IMR-90 (cell line): ENCODE measurements at regions not wholly inside any gene's neighbourhood (a gene's known extent, or its start where the extent isn't known, plus 50 kb on each side); places are given as distances from the start of the nearest gene placed in this dataset.

ENCODE experiments used
- ATAC-seq: fragments of 200-7000 bp; cut with Tn5 transposase; 2 replicates; pipeline ENCODE4 v1.9.1; 2020; ENCODE audit warnings: low read depth, mild to moderate bottlenecking, moderate library complexity
- BruUV-seq: library from RNA; stranded (reverse); fragments of 400-500 nt; replicated peaks from 2 replicates; lab custom pipeline; 2021; lab: Mats Ljungman, UMichigan
- CTCF ChIA-PET: fragments of 300-600 bp; formaldehyde crosslinking; extraction: SDS; loops from one replicate; lab custom pipeline; 2021; ENCODE audit warnings: antibody characterized with exemption; lab: Yijun Ruan, JAX
- POLR2A ChIA-PET: fragments of 300-600 bp; sonication (Branson Sonifier 250); formaldehyde crosslinking; loops from one replicate; lab custom pipeline; 2022; ENCODE audit warnings: antibody characterized with exemption; ENCODE audit not compliant: unreplicated experiment; lab: Charles Lee
- DNase-seq: peaks from one replicate; pipeline ENCODE4 v3.0.0; 2013
- H2AFZ ChIP-seq: replicated peaks from 2 replicates; pipeline ENCODE3; 2013; ENCODE audit warnings: low read length, mild to moderate bottlenecking; ENCODE audit not compliant: poor library complexity
- H2AK5ac ChIP-seq: 2 replicates; pipeline ENCODE4 v1.6.1; 2013; ENCODE audit warnings: low read depth, low read length, inconsistent platforms
- H2AK9ac ChIP-seq: replicated peaks from 2 replicates; pipeline ENCODE3; 2013; ENCODE audit warnings: mild to moderate bottlenecking, low read depth, low read length, moderate library complexity; ENCODE audit not compliant: poor library complexity
- H2BK120ac ChIP-seq: 2 replicates; pipeline ENCODE4 v1.6.1; 2013; ENCODE audit warnings: low read depth, low read length, inconsistent platforms
- H2BK15ac ChIP-seq: 3 replicates; pipeline ENCODE4 v1.6.1; 2013; ENCODE audit warnings: low read depth, low read length, inconsistent platforms
- H2BK20ac ChIP-seq: 2 replicates; pipeline ENCODE4 v1.6.1; 2013; ENCODE audit warnings: low read depth, mild to moderate bottlenecking, inconsistent platforms, low read length, moderate library complexity
- H2BK5ac ChIP-seq: 2 replicates; pipeline ENCODE4 v1.6.1; 2013; ENCODE audit warnings: mild to moderate bottlenecking, low read depth, low read length, inconsistent platforms; ENCODE audit not compliant: poor library complexity, severe bottlenecking
- H3K14ac ChIP-seq: replicated peaks from 2 replicates; pipeline ENCODE4 v1.6.1; 2013; ENCODE audit warnings: low read depth, low read length, inconsistent platforms
- H3K18ac ChIP-seq: 2 replicates; pipeline ENCODE4 v1.6.1; 2013; ENCODE audit warnings: low read depth, low read length, control low read depth
- H3K23ac ChIP-seq: 2 replicates; pipeline ENCODE4 v1.6.1; 2013; ENCODE audit warnings: low read depth, low read length, inconsistent platforms
- H3K27ac ChIP-seq: 2 replicates; pipeline ENCODE4 v1.5.1; 2013; ENCODE audit warnings: mild to moderate bottlenecking, control low read depth, low read length; ENCODE audit not compliant: insufficient read depth
- H3K27me3 ChIP-seq: 2 replicates; pipeline ENCODE4 v1.6.1; 2013; ENCODE audit warnings: low read length; ENCODE audit not compliant: control insufficient read depth, insufficient read depth
- H3K36me3 ChIP-seq: 2 replicates; pipeline ENCODE4 v1.6.1; 2013; ENCODE audit warnings: low read length, mixed read lengths; ENCODE audit not compliant: control insufficient read depth, insufficient read depth
- H3K4ac ChIP-seq: 2 replicates; pipeline ENCODE4 v1.6.1; 2013; ENCODE audit warnings: low read depth, low read length, inconsistent platforms
- H3K4me1 ChIP-seq: 2 replicates; pipeline ENCODE4 v1.6.1; 2013; ENCODE audit warnings: low read length, mixed read lengths; ENCODE audit not compliant: control insufficient read depth, insufficient read depth
- H3K4me2 ChIP-seq: 2 replicates; pipeline ENCODE4 v1.6.1; 2013; ENCODE audit warnings: low read depth, mild to moderate bottlenecking, control low read depth, low read length, moderate library complexity
- H3K4me3 ChIP-seq: 2 replicates; pipeline ENCODE4 v1.5.1; 2013; ENCODE audit warnings: low read depth, mild to moderate bottlenecking, control low read depth, low read length, moderate library complexity; ENCODE audit not compliant: insufficient read depth
- H3K56ac ChIP-seq: 2 replicates; pipeline ENCODE4 v1.6.1; 2013; ENCODE audit warnings: low read length, inconsistent platforms; ENCODE audit not compliant: insufficient read depth; ENCODE audit errors: extremely low read depth
- H3K79me1 ChIP-seq, 2 experiments: 2 replicates each; pipeline ENCODE4 v1.6.1; 2013; ENCODE audit warnings: low read length in 2 of 2, inconsistent platforms in 1 of 2, low read depth in 1 of 2
- H3K9ac ChIP-seq: 2 replicates; pipeline ENCODE4 v1.6.1; 2013; ENCODE audit warnings: low read depth, low read length, control low read depth
- H3K9me1 ChIP-seq: 2 replicates; pipeline ENCODE4 v1.6.1; 2013; ENCODE audit warnings: low read length, inconsistent platforms; ENCODE audit not compliant: insufficient read depth
- H3K9me3 ChIP-seq: 2 replicates; pipeline ENCODE4 v1.6.1; 2013; ENCODE audit warnings: low read length; ENCODE audit not compliant: control insufficient read depth, insufficient read depth
- H4K20me1 ChIP-seq: 2 replicates; pipeline ENCODE4 v1.6.1; 2013; ENCODE audit warnings: low read length, inconsistent platforms; ENCODE audit not compliant: insufficient read depth
- H4K5ac ChIP-seq: 2 replicates; pipeline ENCODE4 v1.6.1; 2013; ENCODE audit warnings: mild to moderate bottlenecking, low read depth, low read length, control low read depth
- H4K8ac ChIP-seq, 2 experiments: 2 replicates each; pipeline ENCODE4 v1.6.1; 2013; ENCODE audit warnings: low read depth in 2 of 2, low read length in 2 of 2, control low read depth in 1 of 2, inconsistent platforms in 1 of 2
- H4K91ac ChIP-seq: 2 replicates; pipeline ENCODE4 v1.6.1; 2013; ENCODE audit warnings: low read depth, low read length, inconsistent platforms; ENCODE audit not compliant: insufficient read depth
- BHLHE40 ChIP-seq: fragments of 150-350 bp; IDR thresholded peaks from 2 replicates; pipeline ENCODE4 v1.6.1; 2016; ENCODE audit warnings: mild to moderate bottlenecking, low read depth, low read length
- CEBPB ChIP-seq: IDR thresholded peaks from 2 replicates; pipeline ENCODE4 v1.6.1; 2012; ENCODE audit warnings: low read depth, low read length, improper control_type of control experiment
- CHD1 ChIP-seq: IDR thresholded peaks from 2 replicates; pipeline ENCODE4 v1.6.1; 2012; ENCODE audit warnings: low read depth, low read length, improper control_type of control experiment
- CTCF ChIP-seq: conservative IDR thresholded peaks from 2 replicates; pipeline ENCODE4 v1.5.1; 2012; ENCODE audit warnings: mild to moderate bottlenecking, low read depth, low read length, improper control_type of control experiment
- FOS ChIP-seq: fragments of 150-350 bp; IDR thresholded peaks from 2 replicates; pipeline ENCODE4 v1.6.1; 2016; ENCODE audit warnings: low read depth, low read length
- MAFK ChIP-seq: IDR thresholded peaks from 2 replicates; pipeline ENCODE4 v1.6.1; 2012; ENCODE audit warnings: low read depth, low read length, improper control_type of control experiment
- MAZ ChIP-seq: IDR thresholded peaks from 2 replicates; pipeline ENCODE4 v1.6.1; 2012; ENCODE audit warnings: low read depth, mild to moderate bottlenecking, low read length, improper control_type of control experiment, moderate library complexity, borderline replicate concordance
- MXI1 ChIP-seq: IDR thresholded peaks from 2 replicates; pipeline ENCODE4 v1.6.1; 2012; ENCODE audit warnings: low read depth, mild to moderate bottlenecking, low read length, moderate library complexity, borderline replicate concordance
- NFE2L2 ChIP-seq: fragments of 150-350 bp; IDR thresholded peaks from 2 replicates; pipeline ENCODE4 v1.6.1; 2016; ENCODE audit warnings: low read depth, mild to moderate bottlenecking, low read length
- POLR2A ChIP-seq: IDR thresholded peaks from 2 replicates; pipeline ENCODE4 v1.6.1; 2012; ENCODE audit warnings: mild to moderate bottlenecking, low read depth, low read length
- RAD21 ChIP-seq: IDR thresholded peaks from 2 replicates; pipeline ENCODE4 v1.6.1; 2012; ENCODE audit warnings: low read length, improper control_type of control experiment
- RCOR1 ChIP-seq: IDR thresholded peaks from 2 replicates; pipeline ENCODE4 v1.6.1; 2012; ENCODE audit warnings: mild to moderate bottlenecking, low read length, improper control_type of control experiment; ENCODE audit not compliant: insufficient replicate concordance
- RFX5 ChIP-seq: IDR thresholded peaks from 2 replicates; pipeline ENCODE4 v1.8.0; 2012; ENCODE audit warnings: low read depth, mild to moderate bottlenecking, low read length, moderate library complexity
- SMC3 ChIP-seq: fragments of 150-350 bp; IDR thresholded peaks from 2 replicates; pipeline ENCODE4 v1.6.1; 2016; ENCODE audit warnings: low read depth, mild to moderate bottlenecking, antibody characterized with exemption, low read length, moderate library complexity
- USF2 ChIP-seq: fragments of 150-350 bp; IDR thresholded peaks from 2 replicates; pipeline ENCODE4 v1.6.1; 2017; ENCODE audit warnings: mild to moderate bottlenecking, antibody characterized with exemption, low read length, low read depth
- dilution Hi-C: fragments of 300-500 bp; cut with HindIII; formaldehyde crosslinking; loops from one replicate; pipeline ENCODE4 v1.14.3; 2018; ENCODE audit warnings: low sequenced_read_pairs; ENCODE audit not compliant: unreplicated experiment
- in situ Hi-C: fragments of 300-500 bp; cut with MboI; formaldehyde crosslinking; loops from 3 replicates; pipeline ENCODE4 v1.14.3; 2019; ENCODE audit warnings: low sequenced_read_pairs, inconsistent platforms, mixed read lengths
- intact Hi-C: fragments of 100-400 bp; cut with micrococcal nuclease; formaldehyde crosslinking; loops from 2 replicates; pipeline ENCODE4 v1.10.0; 2022
- TF ChIP-seq, protein P1 (sequence below): fragments of 150-350 bp; IDR thresholded peaks from 2 replicates; pipeline ENCODE4 v1.6.1; 2016; ENCODE audit warnings: low read depth, mild to moderate bottlenecking, low read length, moderate library complexity, borderline replicate concordance

DNA sequence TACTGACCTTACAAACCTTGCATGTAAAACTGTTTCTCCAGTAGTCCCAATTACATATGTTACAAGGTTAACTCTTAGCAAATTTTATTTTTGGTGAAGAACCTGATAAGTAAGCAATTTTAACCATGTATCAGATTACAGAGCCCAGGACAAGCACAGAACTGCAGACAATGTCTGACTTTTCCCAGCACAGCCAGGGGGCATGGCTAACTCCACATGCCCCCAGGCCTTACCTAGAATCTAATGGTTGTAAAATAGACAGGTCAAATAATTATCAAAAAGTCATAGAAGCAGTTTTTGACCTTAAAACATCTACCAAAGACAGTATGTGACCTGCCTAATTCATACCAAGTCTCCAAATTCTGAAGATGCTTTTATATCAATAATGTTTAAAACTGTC, 364.1 kb downstream of the FOXO1 start:
- Histone ChIP-seq H3K56ac (no peak overlapping the region), H3K23ac (no peak overlapping the region), H3K18ac (no peak overlapping the region), H2BK5ac (no peak overlapping the region), H3K14ac (no peak overlapping the region), H2AK5ac (no peak overlapping the region), H3K4me1 (no peaks in the 10 kb centered on the region), H2BK15ac (no peak overlapping the region), H3K79me1 (no peaks in the 10 kb centered on the region), H3K27ac (no peak overlapping the region), H3K36me3 (no peaks in the 10 kb centered on the region), H4K91ac (no peak overlapping the region), H2BK20ac (no peak overlapping the region), H3K27me3 (no peaks in the 10 kb centered on the region), H3K9ac (no peak overlapping the region), H3K4ac (no peak overlapping the region), H2AK9ac (no peak overlapping the region), H4K8ac (no peak overlapping the region), H3K4me3 (no peak overlapping the region), H4K5ac (no peak overlapping the region), H3K9me1 (no peaks in the 10 kb centered on the region), H2BK120ac (no peak overlapping the region), H4K20me1 (no peaks in the 10 kb centered on the region), H2AFZ (no peak overlapping the region), H3K4me2 (no peak overlapping the region), H3K9me3 (peaks cover 5% of the 10 kb centered on the region; the same call in 1 of the 2 replicates)
- dilution Hi-C loops (no loop called here), intact Hi-C loops (no loop called here), in situ Hi-C loops (no loop called here)
- no peak for ATAC-seq
- TF ChIP-seq RCOR1 (no peak), MAFK (no peak), CHD1 (no peak), CTCF (no peak), SMC3 (no peak), POLR2A (no peak), FOS (no peak), MXI1 (no peak), NFE2L2 (no peak), RFX5 (no peak), MAZ (no peak), BHLHE40 (no peak), USF2 (no peak), CEBPB (no peak), RAD21 (no peak)
- TF ChIP-seq, protein P1, sequence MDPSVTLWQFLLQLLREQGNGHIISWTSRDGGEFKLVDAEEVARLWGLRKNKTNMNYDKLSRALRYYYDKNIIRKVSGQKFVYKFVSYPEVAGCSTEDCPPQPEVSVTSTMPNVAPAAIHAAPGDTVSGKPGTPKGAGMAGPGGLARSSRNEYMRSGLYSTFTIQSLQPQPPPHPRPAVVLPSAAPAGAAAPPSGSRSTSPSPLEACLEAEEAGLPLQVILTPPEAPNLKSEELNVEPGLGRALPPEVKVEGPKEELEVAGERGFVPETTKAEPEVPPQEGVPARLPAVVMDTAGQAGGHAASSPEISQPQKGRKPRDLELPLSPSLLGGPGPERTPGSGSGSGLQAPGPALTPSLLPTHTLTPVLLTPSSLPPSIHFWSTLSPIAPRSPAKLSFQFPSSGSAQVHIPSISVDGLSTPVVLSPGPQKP = no peak
- BruUV-seq = no TSS peak
- DNase-seq = no peak
- ChIA-PET CTCF (no interaction called here), POLR2A (no interaction called here)
